B cell (primary cell): ENCODE measurements at regions not wholly inside any gene's neighbourhood (a gene's known extent, or its start where the extent isn't known, plus 50 kb on each side); places are given as distances from the start of the nearest gene placed in this dataset.

ENCODE experiments used
- CTCF ChIP-seq: fragments of 200-600 bp; IDR thresholded peaks from one replicate; pipeline ENCODE4 v1.8.0; 2022; ENCODE audit warnings: antibody characterized with exemption, mild to moderate bottlenecking
- EZH2 ChIP-seq: IDR thresholded peaks from 2 replicates; pipeline ENCODE4 v1.6.1; 2012; ENCODE audit warnings: borderline replicate concordance, low read depth, mild to moderate bottlenecking, moderate library complexity, low read length; ENCODE audit not compliant: insufficient read depth, poor library complexity, severe bottlenecking

- no peak for TF ChIP-seq CTCF
- TF ChIP-seq EZH2: no peak
These were observed 555.3 kb upstream of the ZNF462 start for GRCh38 chr9:106307670-106308069.
